PFSK-1 (cell line): ENCODE measurements at regions not wholly inside any gene's neighbourhood (a gene's known extent, or its start where the extent isn't known, plus 50 kb on each side); places are given as distances from the start of the nearest gene placed in this dataset.

Experiments used
- FOXP2 ChIP-seq: optimal IDR thresholded peaks from 2 replicates; pipeline ENCODE3; 2011; ENCODE audit warnings: borderline replicate concordance, control low read depth, inconsistent platforms; ENCODE audit not compliant: insufficient read depth; ENCODE audit errors: extremely low read length, extremely low read depth
- POLR2AphosphoS5 ChIP-seq: IDR thresholded peaks from 2 replicates; pipeline ENCODE4 v1.6.1; 2012; ENCODE audit warnings: low read depth, mild to moderate bottlenecking, control low read depth, low read length, moderate library complexity
- REST ChIP-seq, 2 experiments: IDR thresholded peaks; 2 replicates each; pipeline versions ENCODE4 v1.6.1 to v1.8.0; 2011 to 2012; ENCODE audit warnings: low read depth in 2 of 2, low read length in 2 of 2, control low read depth in 1 of 2, inconsistent platforms in 1 of 2, mild to moderate bottlenecking in 1 of 2, moderate library complexity in 1 of 2; ENCODE audit not compliant: insufficient read depth in 1 of 2
- SIN3A ChIP-seq: IDR thresholded peaks from 2 replicates; pipeline ENCODE4 v1.6.1; 2012; ENCODE audit warnings: mild to moderate bottlenecking, low read length, moderate library complexity, borderline replicate concordance; ENCODE audit not compliant: insufficient read depth
- TAF1 ChIP-seq: IDR thresholded peaks from 2 replicates; pipeline ENCODE4 v1.6.1; 2012; ENCODE audit warnings: low read length, control low read depth, borderline replicate concordance; ENCODE audit not compliant: insufficient read depth

DNA sequence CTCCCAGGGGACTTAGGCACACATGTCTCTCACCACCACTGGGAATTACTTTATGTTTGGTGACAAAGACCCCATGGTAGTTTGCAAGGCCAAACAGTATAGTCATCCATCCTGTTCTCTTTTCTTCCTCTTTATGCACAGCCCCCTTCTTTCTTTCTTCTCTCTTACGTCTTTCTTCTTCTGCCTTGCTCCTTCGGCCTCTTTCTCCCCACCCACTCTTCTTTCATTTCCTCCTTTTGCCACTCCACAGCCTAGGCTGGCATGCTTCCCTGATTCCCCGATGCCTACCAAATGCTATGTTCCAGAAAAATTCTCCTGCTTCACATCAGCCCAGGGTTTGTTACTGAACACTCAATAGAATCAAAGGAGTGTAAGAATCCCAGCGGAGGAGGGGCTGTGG lies 62.4 kb upstream of the MKLN1 start:
- TF ChIP-seq SIN3A (no peak), TAF1 (no peak), POLR2AphosphoS5 (no peak), REST (IDR thresholded peaks at IDR 0.05; ENCODE audit: insufficient read depth in 1 of 2, low read depth in 2 of 2, low read length in 2 of 2) (no peak), FOXP2 (no peak)
